IMR-90 (cell line): ENCODE measurements at regions not wholly inside any gene's neighbourhood (a gene's known extent, or its start where the extent isn't known, plus 50 kb on each side); places are given as distances from the start of the nearest gene placed in this dataset.

Source experiments
- ATAC-seq: fragments of 200-7000 bp; cut with Tn5 transposase; 2 replicates; pipeline ENCODE4 v1.9.1; 2020; ENCODE audit warnings: low read depth, mild to moderate bottlenecking, moderate library complexity
- BruUV-seq: library from RNA; stranded (reverse); fragments of 400-500 nt; replicated peaks from 2 replicates; lab custom pipeline; 2021; lab: Mats Ljungman, UMichigan
- CTCF ChIA-PET: fragments of 300-600 bp; formaldehyde crosslinking; extraction: SDS; loops from one replicate; lab custom pipeline; 2021; ENCODE audit warnings: antibody characterized with exemption; lab: Yijun Ruan, JAX
- POLR2A ChIA-PET: fragments of 300-600 bp; sonication (Branson Sonifier 250); formaldehyde crosslinking; loops from one replicate; lab custom pipeline; 2022; ENCODE audit warnings: antibody characterized with exemption; ENCODE audit not compliant: unreplicated experiment; lab: Charles Lee
- DNase-seq: peaks from one replicate; pipeline ENCODE4 v3.0.0; 2013
- H2AFZ ChIP-seq: replicated peaks from 2 replicates; pipeline ENCODE3; 2013; ENCODE audit warnings: low read length, mild to moderate bottlenecking; ENCODE audit not compliant: poor library complexity
- H2AK5ac ChIP-seq: 2 replicates; pipeline ENCODE4 v1.6.1; 2013; ENCODE audit warnings: low read depth, low read length, inconsistent platforms
- H2AK9ac ChIP-seq: replicated peaks from 2 replicates; pipeline ENCODE3; 2013; ENCODE audit warnings: mild to moderate bottlenecking, low read depth, low read length, moderate library complexity; ENCODE audit not compliant: poor library complexity
- H2BK120ac ChIP-seq: 2 replicates; pipeline ENCODE4 v1.6.1; 2013; ENCODE audit warnings: low read depth, low read length, inconsistent platforms
- H2BK15ac ChIP-seq: 3 replicates; pipeline ENCODE4 v1.6.1; 2013; ENCODE audit warnings: low read depth, low read length, inconsistent platforms
- H2BK20ac ChIP-seq: 2 replicates; pipeline ENCODE4 v1.6.1; 2013; ENCODE audit warnings: low read depth, mild to moderate bottlenecking, inconsistent platforms, low read length, moderate library complexity
- H2BK5ac ChIP-seq: 2 replicates; pipeline ENCODE4 v1.6.1; 2013; ENCODE audit warnings: mild to moderate bottlenecking, low read depth, low read length, inconsistent platforms; ENCODE audit not compliant: poor library complexity, severe bottlenecking
- H3K14ac ChIP-seq: replicated peaks from 2 replicates; pipeline ENCODE4 v1.6.1; 2013; ENCODE audit warnings: low read depth, low read length, inconsistent platforms
- H3K18ac ChIP-seq: 2 replicates; pipeline ENCODE4 v1.6.1; 2013; ENCODE audit warnings: low read depth, low read length, control low read depth
- H3K23ac ChIP-seq: 2 replicates; pipeline ENCODE4 v1.6.1; 2013; ENCODE audit warnings: low read depth, low read length, inconsistent platforms
- H3K27ac ChIP-seq: 2 replicates; pipeline ENCODE4 v1.5.1; 2013; ENCODE audit warnings: mild to moderate bottlenecking, control low read depth, low read length; ENCODE audit not compliant: insufficient read depth
- H3K27me3 ChIP-seq: 2 replicates; pipeline ENCODE4 v1.6.1; 2013; ENCODE audit warnings: low read length; ENCODE audit not compliant: control insufficient read depth, insufficient read depth
- H3K36me3 ChIP-seq: 2 replicates; pipeline ENCODE4 v1.6.1; 2013; ENCODE audit warnings: low read length, mixed read lengths; ENCODE audit not compliant: control insufficient read depth, insufficient read depth
- H3K4ac ChIP-seq: 2 replicates; pipeline ENCODE4 v1.6.1; 2013; ENCODE audit warnings: low read depth, low read length, inconsistent platforms
- H3K4me1 ChIP-seq: 2 replicates; pipeline ENCODE4 v1.6.1; 2013; ENCODE audit warnings: low read length, mixed read lengths; ENCODE audit not compliant: control insufficient read depth, insufficient read depth
- H3K4me2 ChIP-seq: 2 replicates; pipeline ENCODE4 v1.6.1; 2013; ENCODE audit warnings: low read depth, mild to moderate bottlenecking, control low read depth, low read length, moderate library complexity
- H3K4me3 ChIP-seq: 2 replicates; pipeline ENCODE4 v1.5.1; 2013; ENCODE audit warnings: low read depth, mild to moderate bottlenecking, control low read depth, low read length, moderate library complexity; ENCODE audit not compliant: insufficient read depth
- H3K56ac ChIP-seq: 2 replicates; pipeline ENCODE4 v1.6.1; 2013; ENCODE audit warnings: low read length, inconsistent platforms; ENCODE audit not compliant: insufficient read depth; ENCODE audit errors: extremely low read depth
- H3K79me1 ChIP-seq, 2 experiments: 2 replicates each; pipeline ENCODE4 v1.6.1; 2013; ENCODE audit warnings: low read length in 2 of 2, inconsistent platforms in 1 of 2, low read depth in 1 of 2
- H3K9ac ChIP-seq: 2 replicates; pipeline ENCODE4 v1.6.1; 2013; ENCODE audit warnings: low read depth, low read length, control low read depth
- H3K9me1 ChIP-seq: 2 replicates; pipeline ENCODE4 v1.6.1; 2013; ENCODE audit warnings: low read length, inconsistent platforms; ENCODE audit not compliant: insufficient read depth
- H3K9me3 ChIP-seq: 2 replicates; pipeline ENCODE4 v1.6.1; 2013; ENCODE audit warnings: low read length; ENCODE audit not compliant: control insufficient read depth, insufficient read depth
- H4K20me1 ChIP-seq: 2 replicates; pipeline ENCODE4 v1.6.1; 2013; ENCODE audit warnings: low read length, inconsistent platforms; ENCODE audit not compliant: insufficient read depth
- H4K5ac ChIP-seq: 2 replicates; pipeline ENCODE4 v1.6.1; 2013; ENCODE audit warnings: mild to moderate bottlenecking, low read depth, low read length, control low read depth
- H4K8ac ChIP-seq, 2 experiments: 2 replicates each; pipeline ENCODE4 v1.6.1; 2013; ENCODE audit warnings: low read depth in 2 of 2, low read length in 2 of 2, control low read depth in 1 of 2, inconsistent platforms in 1 of 2
- H4K91ac ChIP-seq: 2 replicates; pipeline ENCODE4 v1.6.1; 2013; ENCODE audit warnings: low read depth, low read length, inconsistent platforms; ENCODE audit not compliant: insufficient read depth
- BHLHE40 ChIP-seq: fragments of 150-350 bp; IDR thresholded peaks from 2 replicates; pipeline ENCODE4 v1.6.1; 2016; ENCODE audit warnings: mild to moderate bottlenecking, low read depth, low read length
- CEBPB ChIP-seq: IDR thresholded peaks from 2 replicates; pipeline ENCODE4 v1.6.1; 2012; ENCODE audit warnings: low read depth, low read length, improper control_type of control experiment
- CHD1 ChIP-seq: IDR thresholded peaks from 2 replicates; pipeline ENCODE4 v1.6.1; 2012; ENCODE audit warnings: low read depth, low read length, improper control_type of control experiment
- ELK1 ChIP-seq: fragments of 150-350 bp; IDR thresholded peaks from 2 replicates; pipeline ENCODE4 v1.6.1; 2016; ENCODE audit warnings: low read depth, mild to moderate bottlenecking, low read length, moderate library complexity, borderline replicate concordance
- FOS ChIP-seq: fragments of 150-350 bp; IDR thresholded peaks from 2 replicates; pipeline ENCODE4 v1.6.1; 2016; ENCODE audit warnings: low read depth, low read length
- MAFK ChIP-seq: IDR thresholded peaks from 2 replicates; pipeline ENCODE4 v1.6.1; 2012; ENCODE audit warnings: low read depth, low read length, improper control_type of control experiment
- MAZ ChIP-seq: IDR thresholded peaks from 2 replicates; pipeline ENCODE4 v1.6.1; 2012; ENCODE audit warnings: low read depth, mild to moderate bottlenecking, low read length, improper control_type of control experiment, moderate library complexity, borderline replicate concordance
- MXI1 ChIP-seq: IDR thresholded peaks from 2 replicates; pipeline ENCODE4 v1.6.1; 2012; ENCODE audit warnings: low read depth, mild to moderate bottlenecking, low read length, moderate library complexity, borderline replicate concordance
- NFE2L2 ChIP-seq: fragments of 150-350 bp; IDR thresholded peaks from 2 replicates; pipeline ENCODE4 v1.6.1; 2016; ENCODE audit warnings: low read depth, mild to moderate bottlenecking, low read length
- POLR2A ChIP-seq: IDR thresholded peaks from 2 replicates; pipeline ENCODE4 v1.6.1; 2012; ENCODE audit warnings: mild to moderate bottlenecking, low read depth, low read length
- RAD21 ChIP-seq: IDR thresholded peaks from 2 replicates; pipeline ENCODE4 v1.6.1; 2012; ENCODE audit warnings: low read length, improper control_type of control experiment
- RCOR1 ChIP-seq: IDR thresholded peaks from 2 replicates; pipeline ENCODE4 v1.6.1; 2012; ENCODE audit warnings: mild to moderate bottlenecking, low read length, improper control_type of control experiment; ENCODE audit not compliant: insufficient replicate concordance
- SMC3 ChIP-seq: fragments of 150-350 bp; IDR thresholded peaks from 2 replicates; pipeline ENCODE4 v1.6.1; 2016; ENCODE audit warnings: low read depth, mild to moderate bottlenecking, antibody characterized with exemption, low read length, moderate library complexity
- WGBS, 2 experiments: methylation state at CpG; one replicate each; pipeline versions ENCODE4 v1.1.5 to v1.1.7; 2013; ENCODE audit warnings: missing lambda C conversion rate in 2 of 2; ENCODE audit not compliant: insufficient read length in 1 of 2; ENCODE audit errors: extremely low coverage in 2 of 2; 5-methylcytosine and 5-hydroxymethylcytosine counted together
- dilution Hi-C: fragments of 300-500 bp; cut with HindIII; formaldehyde crosslinking; loops from one replicate; pipeline ENCODE4 v1.14.3; 2018; ENCODE audit warnings: low sequenced_read_pairs; ENCODE audit not compliant: unreplicated experiment
- in situ Hi-C: fragments of 300-500 bp; cut with MboI; formaldehyde crosslinking; loops from 3 replicates; pipeline ENCODE4 v1.14.3; 2019; ENCODE audit warnings: low sequenced_read_pairs, inconsistent platforms, mixed read lengths
- intact Hi-C: fragments of 100-400 bp; cut with micrococcal nuclease; formaldehyde crosslinking; loops from 2 replicates; pipeline ENCODE4 v1.10.0; 2022
- TF ChIP-seq, protein P1 (sequence below): conservative IDR thresholded peaks from 2 replicates; pipeline ENCODE4 v1.5.1; 2012; ENCODE audit warnings: mild to moderate bottlenecking, low read depth, low read length, improper control_type of control experiment

- Histone ChIP-seq H2AFZ (no peak overlapping the region), H2BK20ac (no peak overlapping the region), H2BK120ac (no peak overlapping the region), H3K56ac (no peak overlapping the region), H3K4me2 (no peak overlapping the region), H2BK5ac (no peak overlapping the region), H3K4me3 (no peak overlapping the region), H2AK9ac (no peak overlapping the region), H2AK5ac (no peak overlapping the region), H4K5ac (no peak overlapping the region), H3K79me1 (no peaks in the 10 kb centered on the region), H4K8ac (no peak overlapping the region), H3K9ac (no peak overlapping the region), H2BK15ac (no peak overlapping the region), H4K91ac (no peak overlapping the region), H3K23ac (no peak overlapping the region), H3K9me1 (no peaks in the 10 kb centered on the region), H3K27me3 (no peaks in the 10 kb centered on the region), H3K14ac (no peak overlapping the region), H3K4me1 (no peaks in the 10 kb centered on the region), H3K4ac (no peak overlapping the region), H4K20me1 (no peaks in the 10 kb centered on the region), H3K27ac (no peak overlapping the region), H3K9me3 (peaks cover 21% of the 10 kb centered on the region), H3K36me3 (no peaks in the 10 kb centered on the region), H3K18ac (no peak overlapping the region)
- ChIA-PET POLR2A (no interaction called here), CTCF (no interaction called here)
- no TSS peak for BruUV-seq
- intact Hi-C loops (no loop called here), dilution Hi-C loops (no loop called here), in situ Hi-C loops (no loop called here)
- no peak for TF ChIP-seq MXI1
- no peak for TF ChIP-seq MAFK
- TF ChIP-seq SMC3: no peak
- TF ChIP-seq BHLHE40: no peak
- TF ChIP-seq RAD21: no peak
- TF ChIP-seq, protein P1, sequence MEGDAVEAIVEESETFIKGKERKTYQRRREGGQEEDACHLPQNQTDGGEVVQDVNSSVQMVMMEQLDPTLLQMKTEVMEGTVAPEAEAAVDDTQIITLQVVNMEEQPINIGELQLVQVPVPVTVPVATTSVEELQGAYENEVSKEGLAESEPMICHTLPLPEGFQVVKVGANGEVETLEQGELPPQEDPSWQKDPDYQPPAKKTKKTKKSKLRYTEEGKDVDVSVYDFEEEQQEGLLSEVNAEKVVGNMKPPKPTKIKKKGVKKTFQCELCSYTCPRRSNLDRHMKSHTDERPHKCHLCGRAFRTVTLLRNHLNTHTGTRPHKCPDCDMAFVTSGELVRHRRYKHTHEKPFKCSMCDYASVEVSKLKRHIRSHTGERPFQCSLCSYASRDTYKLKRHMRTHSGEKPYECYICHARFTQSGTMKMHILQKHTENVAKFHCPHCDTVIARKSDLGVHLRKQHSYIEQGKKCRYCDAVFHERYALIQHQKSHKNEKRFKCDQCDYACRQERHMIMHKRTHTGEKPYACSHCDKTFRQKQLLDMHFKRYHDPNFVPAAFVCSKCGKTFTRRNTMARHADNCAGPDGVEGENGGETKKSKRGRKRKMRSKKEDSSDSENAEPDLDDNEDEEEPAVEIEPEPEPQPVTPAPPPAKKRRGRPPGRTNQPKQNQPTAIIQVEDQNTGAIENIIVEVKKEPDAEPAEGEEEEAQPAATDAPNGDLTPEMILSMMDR: no peak
- TF ChIP-seq NFE2L2: no peak
- no peak for TF ChIP-seq MAZ
- TF ChIP-seq CEBPB: no peak
- no peak for TF ChIP-seq ELK1
- no peak for TF ChIP-seq RCOR1
- TF ChIP-seq CHD1: no peak
- TF ChIP-seq POLR2A: no peak
- TF ChIP-seq FOS: no peak
- WGBS, 2 experiments: 66% methylated on average over 3 of the region's 4 CpGs; no CpG with 5 or more reads in 1 of the 2 experiments
- ATAC-seq (no peak), DNase-seq (no peak)
Observed at GRCh38 chr19:28039677-28040381, 1173.1 kb downstream of the UQCRFS1 start.
